IPS DF 6.9 (cell line): ENCODE measurements at regions not wholly inside any gene's neighbourhood (a gene's known extent, or its start where the extent isn't known, plus 50 kb on each side); places are given as distances from the start of the nearest gene placed in this dataset.

Experiments
- DNase-seq: peaks from one replicate; pipeline ENCODE4 v3.0.0-alpha.2; 2013; ENCODE audit warnings: low read depth, low spot score
- H3K27ac ChIP-seq: one replicate; pipeline ENCODE4 v1.5.1; 2013; ENCODE audit warnings: low read length, control low read depth
- H3K27me3 ChIP-seq: 2 replicates; pipeline ENCODE4 v1.6.1; 2013; ENCODE audit warnings: mild to moderate bottlenecking, low read length; ENCODE audit not compliant: control insufficient read depth, insufficient read depth
- H3K36me3 ChIP-seq: 2 replicates; pipeline ENCODE4 v1.6.1; 2013; ENCODE audit warnings: low read length; ENCODE audit not compliant: control insufficient read depth, insufficient read depth
- H3K4me1 ChIP-seq: 2 replicates; pipeline ENCODE4 v1.6.1; 2013; ENCODE audit warnings: low read length; ENCODE audit not compliant: control insufficient read depth, insufficient read depth
- H3K4me3 ChIP-seq: 2 replicates; pipeline ENCODE4 v1.5.1; 2013; ENCODE audit warnings: mild to moderate bottlenecking, low read length
- H3K9me3 ChIP-seq: 2 replicates; pipeline ENCODE4 v1.6.1; 2013; ENCODE audit warnings: low read length, inconsistent platforms; ENCODE audit not compliant: control insufficient read depth, insufficient read depth
- WGBS: extraction: QIAGEN DNeasy Blood & Tissue Kit; methylation state at CpG from one replicate; pipeline ENCODE4 v1.1.7; 2013; ENCODE audit warnings: mixed read lengths, missing lambda C conversion rate; ENCODE audit not compliant: insufficient read length, insufficient coverage; 5-methylcytosine and 5-hydroxymethylcytosine counted together

DNA sequence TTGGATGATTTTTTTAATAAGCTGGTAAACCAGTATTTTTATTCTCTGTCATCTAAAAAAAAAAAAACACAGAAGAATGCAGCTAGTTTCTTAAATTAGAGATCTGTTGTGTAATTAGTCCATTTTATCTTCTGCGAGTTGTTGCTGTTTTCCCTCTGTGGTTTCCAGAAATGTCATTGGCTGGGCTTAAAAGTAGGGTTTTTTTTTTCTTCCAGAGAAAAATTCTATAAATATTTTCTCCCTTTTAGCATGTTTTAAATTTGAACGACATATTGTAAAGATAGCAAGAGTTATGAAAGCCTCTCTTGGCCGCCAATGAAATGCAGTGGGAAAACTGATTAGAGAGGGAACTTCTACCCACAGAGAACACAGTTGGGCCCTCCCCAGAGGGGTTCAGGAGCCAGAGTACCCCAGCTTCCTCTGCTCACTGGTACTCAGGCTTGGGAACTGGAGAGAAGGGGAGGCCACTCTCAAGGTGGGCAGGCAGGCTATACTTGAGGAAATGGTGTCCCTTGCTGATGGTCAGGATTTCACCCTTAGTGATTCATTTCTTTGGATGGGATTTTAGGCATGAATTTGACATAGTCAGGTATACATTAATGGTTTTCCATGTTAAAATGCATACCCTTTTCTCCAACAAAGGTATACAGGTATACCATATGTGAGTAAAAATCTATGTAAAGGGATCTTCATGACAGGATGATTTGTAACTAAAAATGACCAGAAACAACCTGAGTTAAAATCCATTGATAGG is 166.1 kb downstream of the BCOR start:
- Histone ChIP-seq H3K36me3 (no peaks in the 10 kb centered on the region), H3K27ac (no peak overlapping the region), H3K4me1 (0 out of 2 replicates have a peak, but pooled peaks cover 2% of the 10 kb centered on the region), H3K27me3 (no peaks in the 10 kb centered on the region), H3K4me3 (no peak overlapping the region), H3K9me3 (no peaks in the 10 kb centered on the region)
- no CpG with 5 or more reads among the region's 3 CpGs for WGBS
- no peak for DNase-seq

DNA sequence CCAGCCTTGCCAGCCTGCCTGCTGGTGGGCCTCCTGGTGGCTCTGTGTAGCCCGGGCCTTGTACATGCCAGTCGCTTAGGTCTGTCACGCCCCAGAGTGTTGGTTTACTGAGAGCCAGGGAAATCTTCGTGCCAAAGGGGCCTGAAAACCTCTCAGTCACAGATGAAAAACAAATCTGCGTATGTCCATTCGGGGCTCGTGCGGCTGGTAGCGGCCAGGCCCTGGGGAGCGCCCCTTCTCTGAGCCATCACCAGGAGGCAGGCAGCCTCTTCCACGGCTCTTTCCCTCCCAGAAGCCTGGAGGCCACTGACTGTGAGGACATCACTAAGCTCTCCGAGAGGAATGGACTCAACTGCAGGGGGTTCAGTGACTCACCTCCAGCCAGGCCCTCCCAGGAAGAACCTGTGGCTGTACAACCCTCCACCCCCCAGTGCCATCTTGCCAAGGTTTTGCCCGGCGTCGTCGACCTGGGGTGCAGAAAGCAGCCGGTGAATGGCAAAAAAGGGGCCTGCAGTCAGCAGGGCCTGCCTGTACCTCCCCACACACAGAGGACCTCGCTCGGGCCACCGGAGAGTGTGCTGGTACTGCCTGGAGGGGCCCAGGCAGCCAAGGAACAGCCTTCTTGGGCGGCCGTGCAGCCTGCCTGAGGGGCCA is 162.2 kb downstream of the BCOR start:
- Histone ChIP-seq H3K4me1 (0 out of 2 replicates have a peak, but pooled peaks cover 2% of the 10 kb centered on the region), H3K9me3 (no peaks in the 10 kb centered on the region), H3K27me3 (no peaks in the 10 kb centered on the region), H3K4me3 (no peak overlapping the region), H3K27ac (no peak overlapping the region), H3K36me3 (no peaks in the 10 kb centered on the region)
- no peak for DNase-seq
- no CpG with 5 or more reads among the region's 22 CpGs for WGBS

GRCh38 chrX:39936886-39937770 is 160.6 kb downstream of the BCOR start:
- H3K36me3 ChIP-seq = no peaks in the 10 kb centered on the region
- WGBS = no CpG with 5 or more reads among the region's 18 CpGs
- H3K4me3 ChIP-seq = no peak overlapping the region
- no peaks in the 10 kb centered on the region for H3K27me3 ChIP-seq
- DNase-seq = no peak
- no peak overlapping the region for H3K27ac ChIP-seq
- H3K4me1 ChIP-seq = peaks cover 5% of the 10 kb centered on the region
- H3K9me3 ChIP-seq = no peaks in the 10 kb centered on the region

- Histone ChIP-seq H3K36me3 (no peaks in the 10 kb centered on the region), H3K27me3 (no peaks in the 10 kb centered on the region), H3K27ac (no peak overlapping the region), H3K4me3 (no peak overlapping the region), H3K4me1 (peaks cover 5% of the 10 kb centered on the region), H3K9me3 (no peaks in the 10 kb centered on the region)
- DNase-seq = no peak
- no CpG with 5 or more reads among the region's 6 CpGs for WGBS
Measured at GRCh38 chrX:39938466-39938865, 159.3 kb downstream of the BCOR start.

- H3K27me3 ChIP-seq = no peaks in the 10 kb centered on the region
- H3K27ac ChIP-seq = no peak overlapping the region
- H3K36me3 ChIP-seq = no peaks in the 10 kb centered on the region
- WGBS = no CpG with 5 or more reads among the region's 3 CpGs
- H3K4me3 ChIP-seq = no peak overlapping the region
- H3K9me3 ChIP-seq = no peaks in the 10 kb centered on the region
- H3K4me1 ChIP-seq = peaks cover 5% of the 10 kb centered on the region
- DNase-seq = no peak
Measured at GRCh38 chrX:39939678-39940077, 158.1 kb downstream of the BCOR start.

DNA sequence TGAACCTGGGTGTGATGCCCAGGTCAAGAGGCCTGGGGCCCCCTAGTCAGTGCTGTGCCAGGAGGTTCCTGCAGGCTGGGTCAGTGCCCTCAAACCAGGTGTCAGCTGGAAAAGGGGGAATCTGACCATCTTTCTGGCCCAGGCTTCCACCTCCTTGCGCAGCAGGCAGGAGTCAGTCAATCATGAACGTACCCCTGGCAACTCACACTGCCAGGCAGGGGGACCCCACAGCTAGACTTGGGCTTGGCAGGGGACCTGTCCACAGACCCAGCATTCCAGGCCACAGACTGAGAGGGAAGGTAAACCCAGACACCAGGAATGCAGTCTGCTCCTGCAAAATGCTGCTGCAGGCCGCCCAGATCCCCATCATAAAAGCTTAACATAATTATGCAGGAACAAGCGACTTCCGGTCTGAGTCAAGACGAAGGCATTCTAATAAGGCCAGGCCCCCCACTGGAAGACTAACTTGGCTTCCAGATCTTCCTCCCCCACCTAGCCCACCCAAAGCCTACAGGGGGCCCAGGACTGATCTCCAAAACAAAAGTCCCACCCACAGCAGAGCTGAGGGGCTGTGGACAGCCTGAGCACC is 156.3 kb downstream of the BCOR start:
- H3K27me3 ChIP-seq = no peaks in the 10 kb centered on the region
- WGBS = no CpG with 5 or more reads among the region's 6 CpGs
- DNase-seq = no peak
- H3K4me1 ChIP-seq = peaks cover 3% of the 10 kb centered on the region
- H3K9me3 ChIP-seq = no peaks in the 10 kb centered on the region
- no peak overlapping the region for H3K27ac ChIP-seq
- no peaks in the 10 kb centered on the region for H3K36me3 ChIP-seq
- no peak overlapping the region for H3K4me3 ChIP-seq

GRCh38 chrX:39944416-39944815 is 153.3 kb downstream of the BCOR start:
- WGBS = no CpG with 5 or more reads among the region's 6 CpGs
- Histone ChIP-seq H3K27ac (no peak overlapping the region), H3K4me3 (no peak overlapping the region), H3K27me3 (no peaks in the 10 kb centered on the region), H3K4me1 (peaks cover 3% of the 10 kb centered on the region), H3K36me3 (no peaks in the 10 kb centered on the region), H3K9me3 (no peaks in the 10 kb centered on the region)
- DNase-seq = no peak

GRCh38 chrX:39945709-39946108 is 152.0 kb downstream of the BCOR start:
- DNase-seq = no peak
- no peaks in the 10 kb centered on the region for H3K36me3 ChIP-seq
- no peaks in the 10 kb centered on the region for H3K27me3 ChIP-seq
- no peaks in the 10 kb centered on the region for H3K9me3 ChIP-seq
- no peak overlapping the region for H3K4me3 ChIP-seq
- peaks cover 3% of the 10 kb centered on the region for H3K4me1 ChIP-seq
- H3K27ac ChIP-seq = no peak overlapping the region

DNA sequence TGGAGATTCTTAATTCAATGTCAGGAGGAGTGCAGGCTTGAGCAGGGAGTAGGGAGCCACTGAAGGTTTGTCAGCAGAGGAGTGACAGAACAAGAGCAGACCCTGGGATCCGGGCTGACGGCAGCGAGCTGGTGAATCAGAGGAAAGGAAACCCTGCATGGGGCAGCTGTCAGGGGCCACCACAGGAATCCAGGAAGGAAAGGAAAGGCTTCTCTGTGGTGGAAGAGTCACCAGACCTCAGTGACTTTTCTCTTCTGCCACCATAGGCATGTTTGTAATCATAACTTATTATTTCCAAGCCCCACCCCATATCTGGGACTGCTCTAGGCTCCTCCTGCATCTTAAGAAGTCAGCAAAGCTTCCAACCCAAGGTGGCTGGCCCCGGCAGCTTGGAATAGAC is 150.9 kb downstream of the BCOR start:
- WGBS = no CpG with 5 or more reads among the region's 4 CpGs
- no peaks in the 10 kb centered on the region for H3K36me3 ChIP-seq
- H3K27me3 ChIP-seq = no peaks in the 10 kb centered on the region
- no peak for DNase-seq
- no peak overlapping the region for H3K4me3 ChIP-seq
- H3K4me1 ChIP-seq = no peaks in the 10 kb centered on the region; the same call in 1 of the 2 replicates
- H3K9me3 ChIP-seq = no peaks in the 10 kb centered on the region
- H3K27ac ChIP-seq = no peak overlapping the region

DNA sequence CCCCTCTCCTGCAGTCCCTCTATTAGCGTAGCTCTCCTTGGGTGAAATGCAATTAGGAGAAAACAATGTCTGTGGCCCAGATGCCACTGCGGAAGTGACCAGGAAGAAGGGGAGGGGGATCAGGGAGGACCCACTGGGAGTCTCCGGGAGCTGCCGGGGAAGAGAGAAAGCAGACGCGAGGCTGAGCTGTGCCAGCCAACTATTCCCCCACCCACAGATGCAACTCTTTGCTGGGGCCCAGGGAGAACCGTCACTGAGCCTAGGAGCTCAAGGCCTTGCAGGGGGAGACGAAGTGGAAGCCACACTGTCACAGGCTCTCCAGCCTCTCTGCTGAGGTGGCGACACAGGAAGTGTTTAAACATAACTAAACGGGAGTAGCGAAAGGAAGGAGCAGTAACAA is 149.2 kb downstream of the BCOR start:
- Histone ChIP-seq H3K4me1 (no peaks in the 10 kb centered on the region; the same call in 1 of the 2 replicates), H3K4me3 (no peak overlapping the region), H3K9me3 (no peaks in the 10 kb centered on the region), H3K27ac (no peak overlapping the region), H3K36me3 (no peaks in the 10 kb centered on the region), H3K27me3 (no peaks in the 10 kb centered on the region)
- no peak for DNase-seq
- WGBS = no CpG with 5 or more reads among the region's 11 CpGs
